GM12891 (cell line): ENCODE measurements at regions not wholly inside any gene's neighbourhood (a gene's known extent, or its start where the extent isn't known, plus 50 kb on each side); places are given as distances from the start of the nearest gene placed in this dataset.
"Not testable (repeated sequence)": the region's sequence is repeated elsewhere in the genome, so short reads cannot be mapped to it uniquely, and the experiment has no call there.

Experiments
- DNase-seq: peaks from one replicate; pipeline ENCODE4 v3.0.0; 2011; ENCODE audit warnings: low spot score; ENCODE audit not compliant: insufficient read length
- FAIRE-seq: peaks from 2 replicates; lab custom pipeline; 2011; peaks lifted over from hg19 to GRCh38; lab: Jason Lieb, UNC
- PAX5 ChIP-seq: IDR thresholded peaks from 2 replicates; pipeline ENCODE4 v1.6.1; 2011; ENCODE audit warnings: low read length, moderate library complexity, mild to moderate bottlenecking; ENCODE audit not compliant: insufficient read depth, severe bottlenecking
- POLR2A ChIP-seq: IDR thresholded peaks from 2 replicates; pipeline ENCODE4 v1.6.1; 2011; ENCODE audit warnings: low read depth, low read length, control low read depth
- POLR2AphosphoS5 ChIP-seq: IDR thresholded peaks from 2 replicates; pipeline ENCODE4 v1.6.1; 2011; ENCODE audit warnings: low read depth, low read length, control low read depth
- POU2F2 ChIP-seq: IDR thresholded peaks from 2 replicates; pipeline ENCODE4 v1.6.1; 2011; ENCODE audit warnings: low read depth, mild to moderate bottlenecking, control low read depth, low read length, moderate library complexity
- SPI1 ChIP-seq: IDR thresholded peaks from 2 replicates; pipeline ENCODE4 v1.6.1; 2011; ENCODE audit warnings: low read depth, low read length, control low read depth
- TAF1 ChIP-seq: IDR thresholded peaks from 2 replicates; pipeline ENCODE4 v1.6.1; 2011; ENCODE audit warnings: low read depth, low read length, control low read depth

- not testable (repeated sequence) for DNase-seq
Measured at GRCh38 chr10:3313784-3314444, 141.3 kb upstream of the PITRM1 start.

GRCh38 chr10:3312403-3312940 lies 139.9 kb upstream of the PITRM1 start:
- TF ChIP-seq TAF1 (no peak), POU2F2 (no peak), POLR2AphosphoS5 (no peak), SPI1 (no peak), POLR2A (no peak), PAX5 (no peak)
- FAIRE-seq (no peak), DNase-seq (no peak)

More at GRCh38 chr10:3313784-3314444, 141.3 kb upstream of the PITRM1 start:
- FAIRE-seq: not testable (repeated sequence)

GRCh38 chr10:3310016-3310784 lies 137.6 kb upstream of the PITRM1 start:
- TF ChIP-seq POLR2AphosphoS5: no peak
- no peak for TF ChIP-seq POU2F2
- TF ChIP-seq POLR2A: no peak
- no peak for TF ChIP-seq PAX5
- no peak for TF ChIP-seq TAF1
- no peak for TF ChIP-seq SPI1
- DNase-seq: no peak
- no peak for FAIRE-seq

- DNase-seq (no peak), FAIRE-seq (no peak)
- TF ChIP-seq POU2F2 (no peak), PAX5 (no peak), POLR2AphosphoS5 (no peak), SPI1 (no peak), POLR2A (no peak), TAF1 (no peak)
Measured at GRCh38 chr10:3306050-3306449, 133.5 kb upstream of the PITRM1 start.

- no peak for FAIRE-seq
- TF ChIP-seq POU2F2: no peak
- TF ChIP-seq PAX5: no peak
- no peak for TF ChIP-seq SPI1
- TF ChIP-seq POLR2AphosphoS5: no peak
- TF ChIP-seq POLR2A: no peak
- TF ChIP-seq TAF1: no peak
- no peak for DNase-seq
Measured at GRCh38 chr10:3295582-3296151, 123.1 kb upstream of the PITRM1 start.

GRCh38 chr10:3294919-3295581 lies 122.5 kb upstream of the PITRM1 start:
- TF ChIP-seq SPI1 (no peak), POU2F2 (no peak), POLR2A (no peak), TAF1 (no peak), POLR2AphosphoS5 (no peak), PAX5 (no peak)
- no peak for FAIRE-seq
- DNase-seq: no peak

- no peak for TF ChIP-seq POU2F2
- no peak for TF ChIP-seq POLR2AphosphoS5
- no peak for TF ChIP-seq SPI1
- TF ChIP-seq TAF1: no peak
- FAIRE-seq (no peak), DNase-seq (no peak)
Measured at GRCh38 chr10:3293581-3294431, 121.2 kb upstream of the PITRM1 start.

- DNase-seq (no peak), FAIRE-seq (no peak)
- TF ChIP-seq POLR2A (no peak), POU2F2 (no peak), TAF1 (no peak), SPI1 (no peak)
Measured at GRCh38 chr10:3292636-3293035, 120.1 kb upstream of the PITRM1 start.

- no peak for FAIRE-seq
Measured at GRCh38 chr10:3290550-3290949, 118.0 kb upstream of the PITRM1 start.

More at GRCh38 chr10:3290550-3290949, 118.0 kb upstream of the PITRM1 start:
- TF ChIP-seq POLR2AphosphoS5 (no peak), PAX5 (no peak), POLR2A (no peak), TAF1 (no peak)
- no peak for DNase-seq
